HepG2 (cell line): ENCODE measurements at regions not wholly inside any gene's neighbourhood (a gene's known extent, or its start where the extent isn't known, plus 50 kb on each side); places are given as distances from the start of the nearest gene placed in this dataset.

ENCODE experiments used
- ATF2 ChIP-seq: sonication (generic); formaldehyde crosslinking; IDR thresholded peaks from 2 replicates; pipeline ENCODE4 v1.4.0; 2020; ENCODE audit warnings: missing genetic modification reagents
- POLR2A ChIP-seq, 2 experiments: IDR thresholded peaks; 2 replicates each; pipeline ENCODE4 v1.6.1; 2011; ENCODE audit warnings: low read depth in 2 of 2, low read length in 2 of 2, mild to moderate bottlenecking in 1 of 2, moderate library complexity in 1 of 2; ENCODE audit not compliant: insufficient read depth in 1 of 2
- POLR2AphosphoS5 ChIP-seq: IDR thresholded peaks from 2 replicates; pipeline ENCODE4 v1.6.1; 2012; ENCODE audit warnings: low read depth, low read length
- RAD51 ChIP-seq: fragments of 450-650 bp; IDR thresholded peaks from 2 replicates; pipeline ENCODE4 v1.6.1; 2016; ENCODE audit warnings: borderline replicate concordance
- SMARCE1 ChIP-seq: fragments of 450-650 bp; IDR thresholded peaks from 2 replicates; pipeline ENCODE4 v1.6.1; 2017; ENCODE audit warnings: borderline replicate concordance
- TMF1 ChIP-seq: sonication (generic); formaldehyde crosslinking; IDR thresholded peaks from 2 replicates; pipeline ENCODE4 v1.8.1; 2022; ENCODE audit warnings: low read depth, missing genetic modification reagents
- ZKSCAN8 ChIP-seq: IDR thresholded peaks from 2 replicates; pipeline ENCODE4 v1.6.1; 2016; ENCODE audit warnings: borderline replicate concordance, missing genetic modification reagents, missing compliant biosample characterization
- ZNF569 ChIP-seq: sonication (generic); formaldehyde crosslinking; IDR thresholded peaks from 2 replicates; pipeline ENCODE4 v1.5.0; 2020; ENCODE audit warnings: mild to moderate bottlenecking, missing genetic modification reagents, moderate library complexity, borderline replicate concordance
- TF ChIP-seq, protein P1 (sequence below): IDR thresholded peaks from 2 replicates; pipeline ENCODE4 v1.6.1; 2012; ENCODE audit warnings: low read length, improper control_type of control experiment
- TF ChIP-seq, protein P2 (sequence below): sonication (generic); formaldehyde crosslinking; IDR thresholded peaks from 2 replicates; pipeline ENCODE4 v1.5.0; 2020; ENCODE audit warnings: mild to moderate bottlenecking, missing genetic modification reagents, moderate library complexity

- TF ChIP-seq POLR2AphosphoS5 = no peak
- no peak for TF ChIP-seq POLR2A (IDR thresholded peaks at IDR 0.05; ENCODE audit: insufficient read depth in 1 of 2, low read depth in 2 of 2, low read length in 2 of 2)
- TF ChIP-seq ZKSCAN8 (CRISPR knock-in tag) = no peak
- TF ChIP-seq RAD51 = no peak
- no peak for TF ChIP-seq TMF1 (CRISPR knock-in tag)
- no peak for TF ChIP-seq SMARCE1
- no peak for TF ChIP-seq ATF2
- TF ChIP-seq ZNF569 (CRISPR knock-in tag) = no peak
- TF ChIP-seq, protein P1, sequence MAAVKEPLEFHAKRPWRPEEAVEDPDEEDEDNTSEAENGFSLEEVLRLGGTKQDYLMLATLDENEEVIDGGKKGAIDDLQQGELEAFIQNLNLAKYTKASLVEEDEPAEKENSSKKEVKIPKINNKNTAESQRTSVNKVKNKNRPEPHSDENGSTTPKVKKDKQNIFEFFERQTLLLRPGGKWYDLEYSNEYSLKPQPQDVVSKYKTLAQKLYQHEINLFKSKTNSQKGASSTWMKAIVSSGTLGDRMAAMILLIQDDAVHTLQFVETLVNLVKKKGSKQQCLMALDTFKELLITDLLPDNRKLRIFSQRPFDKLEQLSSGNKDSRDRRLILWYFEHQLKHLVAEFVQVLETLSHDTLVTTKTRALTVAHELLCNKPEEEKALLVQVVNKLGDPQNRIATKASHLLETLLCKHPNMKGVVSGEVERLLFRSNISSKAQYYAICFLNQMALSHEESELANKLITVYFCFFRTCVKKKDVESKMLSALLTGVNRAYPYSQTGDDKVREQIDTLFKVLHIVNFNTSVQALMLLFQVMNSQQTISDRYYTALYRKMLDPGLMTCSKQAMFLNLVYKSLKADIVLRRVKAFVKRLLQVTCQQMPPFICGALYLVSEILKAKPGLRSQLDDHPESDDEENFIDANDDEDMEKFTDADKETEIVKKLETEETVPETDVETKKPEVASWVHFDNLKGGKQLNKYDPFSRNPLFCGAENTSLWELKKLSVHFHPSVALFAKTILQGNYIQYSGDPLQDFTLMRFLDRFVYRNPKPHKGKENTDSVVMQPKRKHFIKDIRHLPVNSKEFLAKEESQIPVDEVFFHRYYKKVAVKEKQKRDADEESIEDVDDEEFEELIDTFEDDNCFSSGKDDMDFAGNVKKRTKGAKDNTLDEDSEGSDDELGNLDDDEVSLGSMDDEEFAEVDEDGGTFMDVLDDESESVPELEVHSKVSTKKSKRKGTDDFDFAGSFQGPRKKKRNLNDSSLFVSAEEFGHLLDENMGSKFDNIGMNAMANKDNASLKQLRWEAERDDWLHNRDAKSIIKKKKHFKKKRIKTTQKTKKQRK = no peak
- TF ChIP-seq, protein P2, sequence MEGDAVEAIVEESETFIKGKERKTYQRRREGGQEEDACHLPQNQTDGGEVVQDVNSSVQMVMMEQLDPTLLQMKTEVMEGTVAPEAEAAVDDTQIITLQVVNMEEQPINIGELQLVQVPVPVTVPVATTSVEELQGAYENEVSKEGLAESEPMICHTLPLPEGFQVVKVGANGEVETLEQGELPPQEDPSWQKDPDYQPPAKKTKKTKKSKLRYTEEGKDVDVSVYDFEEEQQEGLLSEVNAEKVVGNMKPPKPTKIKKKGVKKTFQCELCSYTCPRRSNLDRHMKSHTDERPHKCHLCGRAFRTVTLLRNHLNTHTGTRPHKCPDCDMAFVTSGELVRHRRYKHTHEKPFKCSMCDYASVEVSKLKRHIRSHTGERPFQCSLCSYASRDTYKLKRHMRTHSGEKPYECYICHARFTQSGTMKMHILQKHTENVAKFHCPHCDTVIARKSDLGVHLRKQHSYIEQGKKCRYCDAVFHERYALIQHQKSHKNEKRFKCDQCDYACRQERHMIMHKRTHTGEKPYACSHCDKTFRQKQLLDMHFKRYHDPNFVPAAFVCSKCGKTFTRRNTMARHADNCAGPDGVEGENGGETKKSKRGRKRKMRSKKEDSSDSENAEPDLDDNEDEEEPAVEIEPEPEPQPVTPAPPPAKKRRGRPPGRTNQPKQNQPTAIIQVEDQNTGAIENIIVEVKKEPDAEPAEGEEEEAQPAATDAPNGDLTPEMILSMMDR (CRISPR knock-in tag) = no peak
Measured at GRCh38 chr3:110708156-110708555, 363.5 kb upstream of the NECTIN3 start.
